Suprapubic skin (tissue), 4 donors: ENCODE measurements at regions not wholly inside any gene's neighbourhood (a gene's known extent, or its start where the extent isn't known, plus 50 kb on each side); places are given as distances from the start of the nearest gene placed in this dataset.

Source experiments
- DNase-seq, 2 donors: peaks; one replicate each; pipeline ENCODE4 v3.0.0-alpha.2; 2019; ENCODE audit warnings: low spot score in 2 of 2
- H3K27ac ChIP-seq: fragments of 200-600 bp; sonication (generic); one replicate; pipeline ENCODE4 v1.5.1; 2019
- H3K27me3 ChIP-seq: fragments of 200-600 bp; sonication (generic); one replicate; pipeline ENCODE4 v1.5.1; 2019
- H3K36me3 ChIP-seq: fragments of 200-600 bp; sonication (generic); one replicate; pipeline ENCODE4 v1.5.1; 2019
- H3K4me1 ChIP-seq: fragments of 200-600 bp; sonication (generic); one replicate; pipeline ENCODE4 v1.5.1; 2019
- H3K4me3 ChIP-seq: fragments of 200-600 bp; sonication (generic); one replicate; pipeline ENCODE4 v1.5.1; 2019; ENCODE audit warnings: mild to moderate bottlenecking
- H3K9me3 ChIP-seq: fragments of 200-600 bp; sonication (generic); one replicate; pipeline ENCODE4 v1.5.1; 2019
- CTCF ChIP-seq, 2 donors: fragments of 200-600 bp in 1 of 2; fragments of 450-650 bp in 1 of 2; sonication (generic) in 1 of 2; IDR thresholded peaks; one replicate each; pipeline ENCODE4 v1.5.1; 2016 to 2019; ENCODE audit warnings: antibody characterized with exemption in 2 of 2, mild to moderate bottlenecking in 1 of 2, moderate library complexity in 1 of 2
- EP300 ChIP-seq: sonication (generic); formaldehyde crosslinking; IDR thresholded peaks from one replicate; pipeline ENCODE4 v1.6.1; 2017; ENCODE audit warnings: antibody characterized with exemption
- POLR2A ChIP-seq, 2 donors: fragments of 450-650 bp; IDR thresholded peaks; one replicate each; pipeline ENCODE4 v1.6.1; 2017; ENCODE audit warnings: antibody characterized with exemption in 2 of 2, mild to moderate bottlenecking in 2 of 2, moderate library complexity in 2 of 2
- POLR2AphosphoS5 ChIP-seq, 3 donors: sonication (generic); formaldehyde crosslinking; IDR thresholded peaks; one replicate each; pipeline ENCODE4 v1.6.1; 2017; ENCODE audit warnings: antibody characterized with exemption in 3 of 3
- WGBS: methylation state at CpG from one replicate; pipeline ENCODE4 v1.1.5; 2018; 5-methylcytosine and 5-hydroxymethylcytosine counted together

GRCh38 chr21:31609081-31609480 is 50.4 kb upstream of the SOD1 start:
- WGBS, result 71% methylated on average over 4 of the region's 4 CpGs
- peaks cover 4% of the 10 kb centered on the region for H3K4me1 ChIP-seq
- no peak overlapping the region for H3K27ac ChIP-seq
- no peaks in the 10 kb centered on the region for H3K36me3 ChIP-seq
- TF ChIP-seq EP300 (no peak), CTCF (IDR thresholded peaks at IDR 0.05) (no peak), POLR2A (IDR thresholded peaks at IDR 0.05) (no peak), POLR2AphosphoS5 (IDR thresholded peaks at IDR 0.05) (no peak)
- no peaks in the 10 kb centered on the region for H3K27me3 ChIP-seq
- no peaks in the 10 kb centered on the region for H3K9me3 ChIP-seq
- DNase-seq, result no peak
- H3K4me3 ChIP-seq, result no peak overlapping the region

GRCh38 chr21:31607791-31608190 is 51.7 kb upstream of the SOD1 start:
- Histone ChIP-seq H3K4me3 (no peak overlapping the region), H3K27me3 (no peaks in the 10 kb centered on the region), H3K36me3 (no peaks in the 10 kb centered on the region), H3K27ac (no peak overlapping the region), H3K9me3 (no peaks in the 10 kb centered on the region), H3K4me1 (peaks cover 4% of the 10 kb centered on the region)
- 95% methylated on average over 4 of the region's 4 CpGs for WGBS
- DNase-seq, result no peak
- TF ChIP-seq POLR2AphosphoS5 (IDR thresholded peaks at IDR 0.05), result no peak
- TF ChIP-seq POLR2A (IDR thresholded peaks at IDR 0.05), result no peak
- no peak for TF ChIP-seq CTCF (IDR thresholded peaks at IDR 0.05)

GRCh38 chr21:31606081-31606874 is 53.2 kb upstream of the SOD1 start:
- no peak overlapping the region for H3K27ac ChIP-seq
- H3K36me3 ChIP-seq, result no peaks in the 10 kb centered on the region
- H3K4me3 ChIP-seq, result no peak overlapping the region
- 88% methylated on average over 11 of the region's 11 CpGs for WGBS
- no peak for DNase-seq
- H3K4me1 ChIP-seq, result peaks cover 4% of the 10 kb centered on the region
- no peak for TF ChIP-seq POLR2A (IDR thresholded peaks at IDR 0.05)
- TF ChIP-seq POLR2AphosphoS5 (IDR thresholded peaks at IDR 0.05), result no peak
- no peak for TF ChIP-seq CTCF (IDR thresholded peaks at IDR 0.05)
- no peak for TF ChIP-seq EP300
- H3K27me3 ChIP-seq, result no peaks in the 10 kb centered on the region
- no peaks in the 10 kb centered on the region for H3K9me3 ChIP-seq

DNA sequence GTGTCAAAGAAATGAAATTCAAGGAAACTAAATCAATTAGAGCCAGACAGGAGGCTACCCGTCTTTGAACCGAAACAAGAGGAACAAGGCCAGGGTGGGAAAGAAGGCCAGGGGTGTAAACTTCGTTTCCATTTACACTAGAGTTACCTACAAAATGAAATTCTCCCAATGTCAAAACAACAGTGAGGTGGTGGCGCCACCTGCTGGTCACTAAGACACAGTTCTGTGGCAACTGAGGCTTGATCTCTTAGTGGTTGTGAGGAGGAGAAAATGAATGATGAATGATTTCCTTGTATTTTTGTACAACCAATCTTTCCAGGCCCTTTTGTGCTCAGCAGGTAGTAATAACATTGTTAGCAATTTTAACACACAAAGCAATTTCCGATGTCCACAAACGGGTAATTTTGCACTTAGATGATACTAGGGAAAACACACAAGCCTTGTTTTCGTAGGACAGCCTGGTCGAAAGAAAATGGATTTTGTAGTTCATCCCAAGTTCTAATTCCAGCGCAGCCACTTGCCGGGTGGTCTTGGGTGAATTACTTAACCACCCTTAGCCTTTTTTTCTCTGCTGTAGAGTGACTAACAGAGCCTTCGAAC is 54.8 kb upstream of the SOD1 start:
- peaks cover 4% of the 10 kb centered on the region for H3K4me1 ChIP-seq
- no peak for DNase-seq
- H3K36me3 ChIP-seq, result no peaks in the 10 kb centered on the region
- TF ChIP-seq EP300, result no peak
- peak; percentile 71 to 87 for TF ChIP-seq CTCF (IDR thresholded peaks at IDR 0.05)
- no peak overlapping the region for H3K27ac ChIP-seq
- H3K27me3 ChIP-seq, result no peaks in the 10 kb centered on the region
- 42% methylated on average over 11 of the region's 11 CpGs for WGBS
- no peak overlapping the region for H3K4me3 ChIP-seq
- no peaks in the 10 kb centered on the region for H3K9me3 ChIP-seq

GRCh38 chr21:31599563-31599962 is 59.9 kb upstream of the SOD1 start:
- DNase-seq, result no peak
- Histone ChIP-seq H3K36me3 (no peaks in the 10 kb centered on the region), H3K4me1 (peaks cover 2% of the 10 kb centered on the region), H3K27ac (no peak overlapping the region), H3K9me3 (no peaks in the 10 kb centered on the region), H3K4me3 (no peak overlapping the region), H3K27me3 (no peaks in the 10 kb centered on the region)
- TF ChIP-seq CTCF (IDR thresholded peaks at IDR 0.05) (no peak), POLR2A (IDR thresholded peaks at IDR 0.05) (no peak), POLR2AphosphoS5 (IDR thresholded peaks at IDR 0.05) (no peak), EP300 (no peak)
- WGBS, result 74% methylated on average over 5 of the region's 5 CpGs
